ENCODE measurements at regions not wholly inside any gene's neighbourhood (a gene's known extent, or its start where the extent isn't known, plus 50 kb on each side); places are given as distances from the start of the nearest gene placed in this dataset.

- no peak for DNase-seq (ENCODE audit: low read depth)
These were observed 289.1 kb upstream of the ITGA1 start for GRCh38 chr5:52498607-52499006.

DNA sequence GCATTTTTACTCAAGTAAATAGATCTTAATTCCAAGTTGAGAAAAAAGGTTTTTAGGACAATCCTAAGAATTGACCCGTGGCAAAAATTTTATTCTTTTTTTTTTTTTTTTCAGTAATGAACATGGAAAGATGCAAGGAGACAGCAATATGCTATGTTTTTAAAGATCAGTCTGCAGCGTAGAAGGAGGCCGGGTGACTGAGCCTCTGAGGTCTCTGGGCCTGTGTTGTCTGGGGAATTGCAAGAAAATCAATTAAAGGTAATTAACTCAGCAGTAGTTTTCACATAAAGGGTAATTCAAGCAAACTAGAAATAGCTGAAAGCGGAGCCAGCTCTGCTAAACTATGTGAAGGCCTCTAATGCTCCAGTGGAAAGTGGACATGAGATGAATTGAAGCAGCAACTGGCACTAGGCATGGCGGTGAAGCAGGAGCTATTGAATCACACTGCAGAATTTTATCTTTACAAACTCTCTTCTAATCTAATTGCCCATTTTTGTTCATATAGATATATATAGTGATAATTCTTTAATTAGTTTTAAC lies 285.2 kb upstream of the ITGA1 start:
- no peak for DNase-seq (ENCODE audit: low read depth)

DNA sequence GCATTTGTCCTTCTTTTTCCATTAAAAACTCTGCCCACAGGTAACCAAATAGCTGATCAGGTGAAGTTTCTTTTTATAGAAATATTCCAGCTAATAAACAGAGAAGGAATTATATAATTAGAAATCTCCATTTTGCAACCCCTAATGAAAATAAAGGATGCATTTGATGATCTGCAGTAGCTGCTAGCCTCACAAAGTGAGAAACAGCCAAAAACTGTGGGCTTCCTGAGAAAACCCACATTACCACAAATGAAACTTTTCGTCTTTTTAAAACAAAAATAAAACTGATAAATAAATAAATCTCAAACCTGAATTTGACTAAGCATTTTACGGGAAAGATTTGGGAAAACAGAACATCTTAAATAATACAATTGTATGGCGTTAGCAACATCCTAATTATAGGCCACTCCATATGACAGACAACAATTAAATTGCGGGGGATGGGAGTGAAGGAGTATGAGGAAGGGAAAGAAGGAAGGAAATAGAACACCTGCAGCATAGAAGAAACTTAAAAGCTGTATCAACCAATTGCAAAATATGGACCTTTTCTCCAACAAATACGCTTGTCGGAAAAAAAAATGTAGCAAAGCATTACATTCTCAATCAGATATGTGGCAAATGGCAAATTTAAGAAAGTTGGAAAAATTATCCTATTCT lies 283.0 kb upstream of the ITGA1 start:
- DNase-seq (ENCODE audit: low read depth): no peak

GRCh38 chr5:52517667-52518066 lies 270.0 kb upstream of the ITGA1 start:
- no peak for DNase-seq (ENCODE audit: low read depth)

- no peak for DNase-seq (ENCODE audit: low read depth)
These were observed 267.5 kb upstream of the ITGA1 start for GRCh38 chr5:52520171-52520570.

DNA sequence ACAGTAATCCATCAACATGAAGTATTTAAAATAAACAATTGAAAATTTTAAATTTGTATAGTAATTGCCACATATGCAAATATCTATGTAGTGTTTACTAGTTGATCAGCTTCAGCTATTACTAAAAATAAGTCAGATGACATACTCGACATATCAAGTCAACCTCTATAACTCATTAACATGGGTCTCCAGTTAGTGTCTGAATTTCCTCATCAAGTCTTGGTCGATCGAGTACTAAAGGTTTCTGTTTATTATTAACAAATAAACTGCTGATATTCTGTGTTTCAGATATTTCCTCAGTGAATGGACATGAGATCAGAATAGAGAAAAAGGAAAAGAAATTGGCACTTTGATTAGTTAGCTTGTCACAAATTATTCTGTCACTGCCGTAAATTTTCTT lies 266.5 kb upstream of the ITGA1 start:
- DNase-seq (ENCODE audit: low read depth): no peak

GRCh38 chr5:52523701-52524100 lies 264.0 kb upstream of the ITGA1 start:
- DNase-seq (ENCODE audit: low read depth): no peak

DNA sequence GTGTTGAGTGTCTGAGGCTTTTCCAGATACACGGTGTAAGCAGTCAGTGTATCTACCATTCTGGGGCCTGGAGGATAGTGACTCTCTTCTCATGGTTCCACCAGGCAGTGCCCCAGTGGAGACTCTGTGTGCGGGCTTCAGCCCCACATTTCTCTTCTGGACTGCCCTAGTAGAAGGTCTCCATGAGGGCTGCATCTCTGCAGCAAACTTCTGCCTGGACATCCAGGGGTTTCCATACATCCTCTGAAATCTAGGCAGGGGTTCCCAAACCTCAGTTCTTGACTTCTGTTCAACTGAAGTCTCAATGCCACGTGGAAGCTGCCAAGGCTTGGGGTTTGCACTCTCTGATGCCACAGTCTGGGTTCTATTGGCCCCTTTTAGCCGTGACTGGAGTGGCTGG lies 256.6 kb upstream of the ITGA1 start:
- DNase-seq (ENCODE audit: low read depth): no peak

DNA sequence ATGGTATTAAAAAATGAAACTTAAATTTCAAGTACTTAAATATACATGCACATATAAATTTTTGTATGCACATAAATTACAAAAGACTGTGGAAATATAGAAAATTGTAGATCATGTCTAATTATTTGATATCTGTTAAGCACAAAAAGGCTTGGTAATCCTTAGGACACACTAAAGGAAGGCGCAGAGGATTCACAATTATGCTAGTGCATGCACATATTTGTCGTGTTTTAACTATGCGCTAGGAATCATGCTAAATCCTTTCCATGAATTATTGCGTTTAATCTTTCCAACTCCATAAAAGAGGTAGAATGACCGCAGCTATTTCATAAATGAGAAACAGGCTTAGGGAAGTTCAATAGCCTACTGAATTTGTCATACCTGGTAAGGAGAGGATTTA lies 244.1 kb upstream of the ITGA1 start:
- DNase-seq (ENCODE audit: low read depth): no peak

GRCh38 chr5:52544738-52545137 lies 243.0 kb upstream of the ITGA1 start:
- no peak for DNase-seq (ENCODE audit: low read depth)

- no peak for DNase-seq (ENCODE audit: low read depth)
These were observed 233.4 kb upstream of the ITGA1 start for GRCh38 chr5:52554293-52554692.

DNA sequence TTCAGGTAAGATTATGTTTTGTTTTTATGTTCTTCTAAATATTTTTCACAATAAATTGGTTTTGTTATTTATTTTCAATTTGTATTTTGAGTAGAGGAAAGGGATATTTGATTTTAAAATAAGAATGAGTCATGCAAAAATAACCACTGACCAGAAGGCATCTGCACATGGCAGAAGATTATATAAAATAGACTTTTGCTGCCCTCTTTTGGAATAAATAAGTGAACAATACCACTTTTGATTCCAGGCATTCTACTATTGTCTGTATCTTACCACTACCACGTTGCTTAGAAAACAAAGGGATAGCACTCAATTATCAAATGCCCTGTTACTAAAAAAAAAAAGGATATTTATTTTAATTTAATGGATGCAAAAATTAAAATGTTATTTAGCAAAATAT lies 227.3 kb upstream of the ITGA1 start:
- peak; percentile 5 for DNase-seq (ENCODE audit: low read depth)

DNA sequence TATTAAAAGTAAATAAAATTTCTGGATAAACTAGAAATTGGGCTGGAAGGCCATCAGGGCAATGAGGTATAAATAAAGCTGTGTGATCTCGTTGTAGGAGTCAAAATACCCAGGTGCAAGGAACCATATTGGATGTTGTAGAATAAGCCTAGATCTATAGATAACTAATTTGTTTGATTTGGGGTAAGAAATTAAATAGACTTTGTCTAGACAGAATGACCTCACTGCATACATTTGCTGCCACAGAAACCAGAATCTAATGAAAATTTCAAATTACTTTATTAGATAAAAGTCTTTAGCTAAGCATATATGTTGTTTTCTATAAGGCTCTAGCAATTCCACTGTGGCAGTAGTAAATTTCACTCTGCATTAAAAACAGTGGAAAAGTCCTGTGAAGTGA lies 225.2 kb upstream of the ITGA1 start:
- no peak for DNase-seq (ENCODE audit: low read depth)

DNA sequence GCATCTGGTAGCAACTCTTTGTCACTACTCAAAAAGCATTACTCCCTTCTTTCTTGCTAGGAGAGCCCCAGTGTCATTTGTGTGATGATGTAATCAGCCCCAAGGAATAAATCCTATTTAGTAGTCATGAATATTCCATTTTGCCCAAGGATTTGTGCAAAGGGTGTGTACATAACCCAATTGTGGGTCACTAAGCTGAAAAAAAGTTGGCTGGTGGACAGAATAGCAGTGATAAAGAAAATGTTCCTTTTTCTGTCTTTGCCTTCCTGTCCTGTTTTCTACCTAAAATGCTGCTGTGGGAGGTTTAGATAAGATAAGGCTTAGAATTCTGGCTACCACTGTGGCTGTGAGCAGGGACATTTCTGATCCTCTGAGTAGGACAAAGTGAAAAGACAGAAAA lies 223.1 kb upstream of the ITGA1 start:
- DNase-seq (ENCODE audit: low read depth): no peak

DNA sequence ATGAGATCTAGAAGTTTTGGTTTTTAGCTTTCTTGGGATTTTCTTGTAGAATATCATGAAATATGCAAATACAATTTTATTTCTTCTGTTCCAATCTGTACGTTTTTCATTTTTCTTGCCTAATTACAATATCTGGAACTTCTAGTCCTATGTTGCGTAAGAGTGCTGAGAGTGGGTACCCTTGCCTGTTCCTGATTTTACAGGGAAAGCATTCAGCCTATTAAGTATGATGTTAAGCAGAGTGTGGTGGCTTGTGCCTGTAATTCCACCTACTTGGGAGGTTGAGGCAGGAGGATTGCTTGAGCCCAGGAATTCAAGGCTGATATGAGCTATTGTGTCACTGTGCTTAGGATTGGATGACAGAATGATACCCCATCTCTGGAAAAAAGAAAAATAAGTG lies 210.2 kb upstream of the ITGA1 start:
- no peak for DNase-seq (ENCODE audit: low read depth)

GRCh38 chr5:52579391-52579790 lies 208.3 kb upstream of the ITGA1 start:
- DNase-seq (ENCODE audit: low read depth): no peak

DNA sequence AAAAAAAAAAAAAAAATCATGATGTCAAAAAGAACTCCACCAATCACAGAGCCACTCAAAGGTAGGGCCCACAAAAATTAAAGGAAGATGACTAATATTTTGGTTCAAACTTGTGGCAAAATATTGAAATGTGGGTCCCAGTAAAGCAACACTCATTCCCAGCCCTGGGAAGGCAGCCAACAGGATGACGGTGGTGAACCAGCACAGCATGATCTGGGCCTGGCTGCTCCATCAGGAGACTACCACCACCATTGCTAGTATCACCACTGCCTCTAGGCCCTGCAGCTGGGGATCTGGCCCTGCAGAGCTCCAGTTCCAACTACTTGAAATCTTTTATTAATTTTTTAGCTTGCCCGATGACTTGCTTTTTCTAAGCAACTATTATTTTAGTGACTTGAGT lies 206.8 kb upstream of the ITGA1 start:
- peak; percentile 80 for DNase-seq (ENCODE audit: low read depth)

- DNase-seq (ENCODE audit: low read depth): no peak
These were observed 205.4 kb upstream of the ITGA1 start for GRCh38 chr5:52582313-52582712.

- DNase-seq (ENCODE audit: low read depth): no peak
These were observed 200.6 kb upstream of the ITGA1 start for GRCh38 chr5:52587131-52587530.

GRCh38 chr5:52597625-52598024 lies 190.1 kb upstream of the ITGA1 start:
- no peak for DNase-seq (ENCODE audit: low read depth)

DNA sequence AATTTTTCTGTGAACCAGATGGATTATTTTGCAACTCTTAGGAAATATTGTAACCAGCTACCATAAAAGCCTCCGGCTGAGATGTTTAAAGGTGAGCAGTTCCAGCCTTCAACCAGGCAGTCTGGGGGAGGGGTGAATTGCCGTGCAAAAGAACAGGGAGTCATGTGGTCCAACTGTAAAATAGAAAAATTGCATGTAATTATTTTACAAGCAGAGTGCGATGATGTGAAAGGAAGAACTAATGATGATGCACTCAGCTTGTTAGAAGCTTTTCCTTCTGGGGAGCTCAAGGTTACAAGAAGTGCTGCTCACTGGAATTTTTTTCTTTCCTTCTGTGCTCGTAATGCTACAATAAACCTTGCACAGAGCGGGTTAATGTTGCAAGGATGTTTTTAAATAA lies 188.7 kb upstream of the ITGA1 start:
- no peak for DNase-seq (ENCODE audit: low read depth)

DNA sequence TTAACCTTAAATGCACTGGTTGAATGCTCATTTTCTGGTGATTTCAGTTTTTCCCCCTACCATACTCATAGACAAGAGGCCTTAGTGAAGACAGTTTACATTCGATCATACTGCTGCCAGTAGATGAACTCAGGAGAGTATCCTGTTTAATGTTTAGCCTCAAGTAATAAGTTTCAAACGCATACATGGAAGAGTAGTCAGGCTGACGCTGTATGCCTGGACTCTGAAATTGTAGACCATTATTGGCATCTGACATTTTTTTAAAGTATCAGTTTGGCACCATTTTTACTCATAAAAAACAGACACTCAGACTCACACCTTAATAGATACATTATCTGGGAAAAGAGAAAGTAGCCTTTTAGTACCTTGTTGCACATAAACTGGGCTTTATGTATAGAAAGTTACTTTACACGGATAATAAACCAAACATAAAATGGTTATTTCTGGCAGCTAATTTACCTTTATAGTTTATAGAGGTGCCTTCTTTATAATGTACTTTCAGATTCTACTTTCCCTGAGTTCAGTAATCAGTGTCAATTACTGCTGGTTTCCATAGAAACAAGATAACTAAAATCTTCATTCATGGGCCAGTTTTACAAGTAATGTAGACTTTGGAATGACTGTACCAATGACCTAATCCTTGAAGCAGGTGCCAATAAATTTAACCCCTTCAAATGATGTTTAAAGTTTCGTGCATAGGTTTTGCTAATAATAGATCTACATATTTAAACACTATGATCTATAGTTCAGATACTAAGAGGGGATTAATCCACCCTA lies 183.8 kb upstream of the ITGA1 start:
- no peak for DNase-seq (ENCODE audit: low read depth)

All from M059J (cell line).